Stomach smooth muscle (tissue), 2 donors: ENCODE measurements at regions not wholly inside any gene's neighbourhood (a gene's known extent, or its start where the extent isn't known, plus 50 kb on each side); places are given as distances from the start of the nearest gene placed in this dataset.

Source experiments
- H3K27ac ChIP-seq: one replicate; pipeline ENCODE4 v1.7.0; 2013; ENCODE audit warnings: mild to moderate bottlenecking, low read length, inconsistent platforms
- H3K27me3 ChIP-seq, 2 donors: one replicate each; pipeline ENCODE4 v1.7.0; 2013; ENCODE audit warnings: low read length in 2 of 2; ENCODE audit not compliant: insufficient read depth in 2 of 2, control insufficient read depth in 1 of 2
- H3K36me3 ChIP-seq, 2 donors: one replicate each; pipeline ENCODE4 v1.7.0; 2013; ENCODE audit warnings: low read length in 2 of 2; ENCODE audit not compliant: control insufficient read depth in 2 of 2, insufficient read depth in 2 of 2
- H3K4me1 ChIP-seq: one replicate; pipeline ENCODE4 v1.7.0; 2013; ENCODE audit warnings: low read length; ENCODE audit not compliant: control insufficient read depth, insufficient read depth
- H3K4me3 ChIP-seq, 2 donors: one replicate each; pipeline ENCODE4 v1.7.0; 2013; ENCODE audit warnings: low read length in 2 of 2
- H3K9ac ChIP-seq, 2 donors: one replicate each; pipeline ENCODE4 v1.7.0; 2013; ENCODE audit warnings: low read length in 2 of 2, mild to moderate bottlenecking in 1 of 2
- H3K9me3 ChIP-seq, 2 donors: one replicate each; pipeline ENCODE4 v1.7.0; 2013; ENCODE audit warnings: low read length in 2 of 2; ENCODE audit not compliant: control insufficient read depth in 2 of 2
- donor health status: healthy.
- donor health status: Pancreatic carcinoma.

- Histone ChIP-seq H3K27me3 (no peaks in the 10 kb centered on the region), H3K9ac (no peak overlapping the region), H3K9me3 (peaks cover 0 to 3% of the 10 kb centered on the region in 2 donors), H3K27ac (no peak overlapping the region), H3K4me1 (no peaks in the 10 kb centered on the region), H3K4me3 (no peak overlapping the region), H3K36me3 (no peaks in the 10 kb centered on the region)
These were observed 782.2 kb downstream of the MED13L start for GRCh38 chr12:115495300-115495699.

GRCh38 chr12:115492553-115492952, 784.9 kb downstream of the MED13L start:
- Histone ChIP-seq H3K9me3 (peaks cover 0 to 3% of the 10 kb centered on the region in 2 donors), H3K4me1 (no peaks in the 10 kb centered on the region), H3K4me3 (no peak overlapping the region), H3K36me3 (no peaks in the 10 kb centered on the region), H3K9ac (no peak overlapping the region), H3K27me3 (no peaks in the 10 kb centered on the region), H3K27ac (no peak overlapping the region)

- no peak overlapping the region for H3K9ac ChIP-seq
- H3K4me3 ChIP-seq, result no peak overlapping the region
- no peaks in the 10 kb centered on the region for H3K27me3 ChIP-seq
- no peak overlapping the region for H3K27ac ChIP-seq
- peaks cover 0 to 3% of the 10 kb centered on the region in 2 donors for H3K9me3 ChIP-seq
- no peaks in the 10 kb centered on the region for H3K36me3 ChIP-seq
- no peaks in the 10 kb centered on the region for H3K4me1 ChIP-seq
These were observed 785.8 kb downstream of the MED13L start for GRCh38 chr12:115491511-115492250.

GRCh38 chr12:115489253-115489652, 788.2 kb downstream of the MED13L start:
- H3K27me3 ChIP-seq, result peaks cover 0 to 2% of the 10 kb centered on the region in 2 donors
- H3K27ac ChIP-seq, result no peak overlapping the region
- no peak overlapping the region for H3K4me3 ChIP-seq
- H3K4me1 ChIP-seq, result no peaks in the 10 kb centered on the region
- peaks cover 0 to 5% of the 10 kb centered on the region in 2 donors for H3K9me3 ChIP-seq
- H3K36me3 ChIP-seq, result no peaks in the 10 kb centered on the region
- H3K9ac ChIP-seq, result no peak overlapping the region

- Histone ChIP-seq H3K4me3 (no peak overlapping the region), H3K9ac (no peak overlapping the region), H3K36me3 (no peaks in the 10 kb centered on the region), H3K4me1 (no peaks in the 10 kb centered on the region), H3K27me3 (peaks cover 0 to 2% of the 10 kb centered on the region in 2 donors), H3K9me3 (peaks cover 6 to 7% of the 10 kb centered on the region in 2 donors), H3K27ac (no peak overlapping the region)
These were observed 791.5 kb downstream of the MED13L start for GRCh38 chr12:115485967-115486366.

- H3K4me1 ChIP-seq, result no peaks in the 10 kb centered on the region
- H3K4me3 ChIP-seq, result no peak overlapping the region
- H3K9ac ChIP-seq, result no peak overlapping the region
- peaks cover 0 to 2% of the 10 kb centered on the region in 2 donors for H3K27me3 ChIP-seq
- peaks cover 6 to 7% of the 10 kb centered on the region in 2 donors for H3K9me3 ChIP-seq
- H3K36me3 ChIP-seq, result no peaks in the 10 kb centered on the region
- H3K27ac ChIP-seq, result no peak overlapping the region
These were observed 792.0 kb downstream of the MED13L start for GRCh38 chr12:115485503-115485902.

- Histone ChIP-seq H3K4me1 (no peaks in the 10 kb centered on the region), H3K4me3 (no peak overlapping the region), H3K9ac (no peak overlapping the region), H3K36me3 (no peaks in the 10 kb centered on the region), H3K27me3 (peaks cover 0 to 2% of the 10 kb centered on the region in 2 donors), H3K9me3 (peaks cover 6 to 7% of the 10 kb centered on the region in 2 donors), H3K27ac (no peak overlapping the region)
These were observed 794.5 kb downstream of the MED13L start for GRCh38 chr12:115482943-115483342.

- no peak overlapping the region for H3K9ac ChIP-seq
- peaks cover 6 to 7% of the 10 kb centered on the region in 2 donors for H3K9me3 ChIP-seq
- H3K27me3 ChIP-seq, result peaks cover 0 to 1% of the 10 kb centered on the region in 2 donors
- no peaks in the 10 kb centered on the region for H3K4me1 ChIP-seq
- no peak overlapping the region for H3K4me3 ChIP-seq
- H3K27ac ChIP-seq, result no peak overlapping the region
- no peaks in the 10 kb centered on the region for H3K36me3 ChIP-seq
These were observed 796.4 kb downstream of the MED13L start for GRCh38 chr12:115481141-115481540.

- Histone ChIP-seq H3K27me3 (no peaks in the 10 kb centered on the region), H3K9ac (no peak overlapping the region), H3K4me1 (no peaks in the 10 kb centered on the region), H3K27ac (no peak overlapping the region), H3K9me3 (peaks cover 0 to 1% of the 10 kb centered on the region in 2 donors), H3K36me3 (no peaks in the 10 kb centered on the region), H3K4me3 (no peak overlapping the region)
These were observed 794.5 kb upstream of the TBX3 start for GRCh38 chr12:115478505-115478904.

GRCh38 chr12:115474539-115475353, 790.8 kb upstream of the TBX3 start:
- Histone ChIP-seq H3K36me3 (no peaks in the 10 kb centered on the region), H3K27me3 (no peaks in the 10 kb centered on the region), H3K9ac (no peak overlapping the region), H3K27ac (no peak overlapping the region), H3K9me3 (no peaks in the 10 kb centered on the region), H3K4me1 (no peaks in the 10 kb centered on the region), H3K4me3 (no peak overlapping the region)
